BE2C (cell line): ENCODE measurements at regions not wholly inside any gene's neighbourhood (a gene's known extent, or its start where the extent isn't known, plus 50 kb on each side); places are given as distances from the start of the nearest gene placed in this dataset.

Experiments
- DNase-seq: peaks from one replicate; pipeline ENCODE4 v3.0.0-alpha.2; 2020
- H3K27me3 ChIP-seq: fragments of 250-450 bp; sonication (Bioruptor Pico); 2 replicates; pipeline ENCODE4 v1.5.1; 2020; ENCODE audit warnings: mild to moderate bottlenecking
- H3K36me3 ChIP-seq: fragments of 250-450 bp; sonication (Bioruptor Pico); 2 replicates; pipeline ENCODE4 v1.5.1; 2020; ENCODE audit warnings: mild to moderate bottlenecking
- H3K4me1 ChIP-seq: fragments of 250-450 bp; sonication (Bioruptor Pico); 2 replicates; pipeline ENCODE4 v1.5.1; 2020
- H3K4me3 ChIP-seq: 2 replicates; pipeline ENCODE4 v1.5.1; 2011; ENCODE audit warnings: low read depth, low read length
- H3K9me3 ChIP-seq: fragments of 250-450 bp; sonication (Bioruptor Pico); 2 replicates; pipeline ENCODE4 v1.5.1; 2020
- TF ChIP-seq, protein P1 (sequence below): IDR thresholded peaks from 2 replicates; pipeline ENCODE4 v1.5.1; 2012; ENCODE audit warnings: mild to moderate bottlenecking, low read depth, low read length

GRCh38 chr4:184275766-184276165 is 58.1 kb upstream of the ENPP6 start:
- no peak for DNase-seq
- H3K4me1 ChIP-seq, result no peaks in the 10 kb centered on the region
- H3K9me3 ChIP-seq, result no peaks in the 10 kb centered on the region
- no peak overlapping the region for H3K4me3 ChIP-seq
- H3K36me3 ChIP-seq, result no peaks in the 10 kb centered on the region
- TF ChIP-seq, protein P1, sequence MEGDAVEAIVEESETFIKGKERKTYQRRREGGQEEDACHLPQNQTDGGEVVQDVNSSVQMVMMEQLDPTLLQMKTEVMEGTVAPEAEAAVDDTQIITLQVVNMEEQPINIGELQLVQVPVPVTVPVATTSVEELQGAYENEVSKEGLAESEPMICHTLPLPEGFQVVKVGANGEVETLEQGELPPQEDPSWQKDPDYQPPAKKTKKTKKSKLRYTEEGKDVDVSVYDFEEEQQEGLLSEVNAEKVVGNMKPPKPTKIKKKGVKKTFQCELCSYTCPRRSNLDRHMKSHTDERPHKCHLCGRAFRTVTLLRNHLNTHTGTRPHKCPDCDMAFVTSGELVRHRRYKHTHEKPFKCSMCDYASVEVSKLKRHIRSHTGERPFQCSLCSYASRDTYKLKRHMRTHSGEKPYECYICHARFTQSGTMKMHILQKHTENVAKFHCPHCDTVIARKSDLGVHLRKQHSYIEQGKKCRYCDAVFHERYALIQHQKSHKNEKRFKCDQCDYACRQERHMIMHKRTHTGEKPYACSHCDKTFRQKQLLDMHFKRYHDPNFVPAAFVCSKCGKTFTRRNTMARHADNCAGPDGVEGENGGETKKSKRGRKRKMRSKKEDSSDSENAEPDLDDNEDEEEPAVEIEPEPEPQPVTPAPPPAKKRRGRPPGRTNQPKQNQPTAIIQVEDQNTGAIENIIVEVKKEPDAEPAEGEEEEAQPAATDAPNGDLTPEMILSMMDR, result no peak
- no peaks in the 10 kb centered on the region for H3K27me3 ChIP-seq

DNA sequence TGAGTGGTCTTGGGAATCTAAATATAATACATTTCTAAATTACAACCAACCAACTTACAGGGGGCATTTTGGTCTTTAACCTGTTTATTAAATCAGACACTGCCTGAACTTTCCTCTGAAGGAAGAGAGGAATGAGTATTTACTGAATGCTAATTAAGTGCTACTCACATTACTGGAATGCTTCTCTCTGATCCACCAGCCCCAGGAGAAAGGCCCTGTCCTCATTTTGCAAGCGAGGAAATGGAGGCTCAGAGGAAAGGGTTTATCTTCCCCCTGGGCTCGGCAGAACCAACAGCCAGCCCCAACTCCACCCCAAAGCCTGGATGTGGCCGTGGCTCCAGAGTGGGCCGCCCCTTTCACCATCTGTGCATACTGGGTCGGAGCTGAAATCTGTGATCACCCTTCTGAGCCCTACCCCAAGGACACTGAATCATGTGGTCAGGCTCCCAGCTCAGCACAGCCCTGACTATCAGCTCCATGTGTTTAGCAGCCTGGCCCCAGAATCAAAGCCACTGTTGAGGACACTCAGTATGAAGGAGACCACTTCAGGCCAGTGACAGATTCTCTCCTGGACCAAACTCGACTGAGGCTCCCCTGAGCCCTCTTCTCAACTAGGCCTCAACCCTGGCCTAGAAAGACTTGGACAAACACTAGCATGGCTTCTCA is 56.7 kb upstream of the ENPP6 start:
- TF ChIP-seq, protein P1, result no peak

DNA sequence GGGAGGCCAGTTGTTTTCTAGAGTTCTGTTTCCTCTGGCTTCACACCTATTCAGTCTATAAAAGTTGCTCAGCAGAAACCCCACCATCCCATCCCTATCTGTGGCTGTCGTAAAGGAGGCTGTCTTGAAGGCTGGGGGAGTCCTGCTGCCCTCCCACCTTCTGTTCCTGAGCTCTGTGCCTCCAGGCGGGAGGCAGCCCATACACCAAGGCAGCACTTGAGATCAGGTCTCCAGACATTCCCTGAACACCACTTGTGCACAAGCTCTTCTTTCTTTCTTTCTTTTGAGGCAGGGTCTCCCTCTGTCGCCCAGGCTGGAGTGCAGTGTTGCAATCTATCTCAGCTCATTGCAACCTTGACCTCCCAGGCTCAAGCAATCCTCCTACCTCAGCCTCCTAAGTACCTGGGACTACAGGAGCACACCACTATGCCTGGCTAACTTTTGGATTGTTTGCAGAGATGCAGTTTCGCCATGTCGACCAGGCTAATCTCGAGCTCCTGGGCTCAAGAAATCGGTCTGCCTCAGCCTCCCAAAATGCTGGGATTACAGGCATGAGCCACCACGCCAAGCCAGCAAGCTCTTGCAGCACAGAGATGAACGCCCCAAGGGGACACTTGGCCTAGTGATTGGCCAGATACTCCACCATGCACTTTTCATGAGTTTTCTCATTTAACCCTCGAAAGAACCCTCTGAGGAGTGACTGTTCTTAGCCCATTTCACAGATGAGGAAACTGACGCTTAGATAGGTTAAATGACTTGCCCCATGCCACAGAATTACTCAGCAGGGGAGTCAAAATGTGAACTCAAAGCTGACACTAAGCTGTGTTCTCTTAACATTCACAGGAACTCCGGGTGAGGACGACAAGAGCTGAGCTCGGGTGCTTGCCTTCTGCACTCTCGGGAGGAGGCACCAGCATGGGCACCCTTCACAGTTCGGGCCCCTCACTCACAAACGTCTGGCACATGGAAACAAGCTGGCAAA is 55.8 kb upstream of the ENPP6 start:
- Histone ChIP-seq H3K4me3 (no peak overlapping the region), H3K9me3 (no peaks in the 10 kb centered on the region), H3K36me3 (no peaks in the 10 kb centered on the region), H3K27me3 (no peaks in the 10 kb centered on the region), H3K4me1 (no peaks in the 10 kb centered on the region)
- TF ChIP-seq, protein P1, result no peak
- DNase-seq, result no peak

More for the DNA sequence above, 56.7 kb upstream of the ENPP6 start:
- Histone ChIP-seq H3K9me3 (no peaks in the 10 kb centered on the region), H3K27me3 (no peaks in the 10 kb centered on the region), H3K36me3 (no peaks in the 10 kb centered on the region), H3K4me3 (no peak overlapping the region), H3K4me1 (no peaks in the 10 kb centered on the region)
- DNase-seq, result no peak

GRCh38 chr4:184270808-184271413 is 53.2 kb upstream of the ENPP6 start:
- TF ChIP-seq, protein P1, result no peak
- no peaks in the 10 kb centered on the region for H3K4me1 ChIP-seq

GRCh38 chr4:184269879-184270430 is 52.3 kb upstream of the ENPP6 start:
- Histone ChIP-seq H3K4me1 (no peaks in the 10 kb centered on the region), H3K27me3 (no peaks in the 10 kb centered on the region), H3K9me3 (no peaks in the 10 kb centered on the region), H3K36me3 (no peaks in the 10 kb centered on the region), H3K4me3 (no peak overlapping the region)
- DNase-seq, result no peak
- TF ChIP-seq, protein P1, result no peak

More at GRCh38 chr4:184270808-184271413, 53.2 kb upstream of the ENPP6 start:
- Histone ChIP-seq H3K36me3 (no peaks in the 10 kb centered on the region), H3K27me3 (no peaks in the 10 kb centered on the region), H3K9me3 (no peaks in the 10 kb centered on the region), H3K4me3 (no peak overlapping the region)
- DNase-seq, result no peak
